ENCODE measurements at regions not wholly inside any gene's neighbourhood (a gene's known extent, or its start where the extent isn't known, plus 50 kb on each side); places are given as distances from the start of the nearest gene placed in this dataset.
"Not testable (repeated sequence)": the region's sequence is repeated elsewhere in the genome, so short reads cannot be mapped to it uniquely, and the experiment has no call there.

DNA sequence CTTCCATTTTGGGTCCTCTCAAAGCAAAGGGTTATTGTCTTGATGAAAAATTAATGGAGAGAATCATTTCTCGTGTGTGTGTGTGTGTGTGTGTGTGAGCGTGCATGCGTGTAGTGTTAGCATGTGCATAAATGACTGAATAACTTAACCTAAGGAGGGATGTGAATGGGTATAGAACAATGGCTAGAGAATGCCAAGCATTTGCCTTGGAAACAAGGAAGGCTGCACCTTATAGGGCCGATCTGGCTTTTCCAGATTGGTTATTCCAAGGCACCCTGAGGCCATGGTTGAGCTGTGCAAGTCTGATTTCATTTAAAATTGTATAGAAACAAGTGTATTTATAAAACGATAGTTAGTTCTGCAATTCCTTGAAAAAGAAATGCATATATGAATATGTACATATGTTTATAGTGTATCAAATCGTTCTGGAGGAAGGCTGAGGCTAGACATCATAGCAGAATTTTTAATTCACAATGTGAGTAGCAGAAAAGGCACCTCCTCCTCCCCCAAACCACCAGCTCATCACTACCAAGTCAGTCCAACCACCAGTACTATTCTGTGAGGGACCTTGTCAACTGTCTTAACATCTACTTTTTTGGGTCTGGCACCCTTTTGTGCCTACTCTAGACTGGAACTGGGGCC is 322.7 kb upstream of the ISX start:
- no peak for DNase-seq (ENCODE audit: low read depth)

GRCh38 chr22:34760276-34761008 is 305.5 kb upstream of the ISX start:
- no peak for DNase-seq (ENCODE audit: low read depth)

DNA sequence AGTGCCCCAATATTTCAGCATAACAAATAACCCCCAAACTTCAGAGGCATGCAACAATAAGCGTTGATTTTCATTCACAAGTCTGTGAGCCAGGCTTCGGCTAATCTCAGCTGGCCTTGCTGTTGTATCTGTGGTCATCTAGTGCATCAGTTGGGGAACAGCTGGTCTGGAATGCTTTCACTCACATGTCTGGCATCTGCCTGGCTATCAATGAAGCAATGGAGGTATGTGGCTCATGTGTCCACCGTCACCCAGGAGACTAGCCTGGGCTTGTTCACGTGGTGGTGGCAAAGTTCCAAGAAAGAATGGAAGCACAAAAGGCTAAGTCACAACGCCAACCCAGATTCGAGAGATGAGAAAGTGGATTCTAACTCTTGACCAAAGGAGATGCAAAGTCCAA is 304.8 kb upstream of the ISX start:
- DNase-seq (ENCODE audit: low read depth): no peak

- DNase-seq (ENCODE audit: low read depth): no peak
These were observed 302.5 kb upstream of the ISX start for GRCh38 chr22:34763496-34763895.

- no peak for DNase-seq (ENCODE audit: low read depth)
These were observed 300.8 kb upstream of the ISX start for GRCh38 chr22:34765115-34765514.

GRCh38 chr22:34769361-34769760 is 296.6 kb upstream of the ISX start:
- DNase-seq (ENCODE audit: low read depth): no peak

DNA sequence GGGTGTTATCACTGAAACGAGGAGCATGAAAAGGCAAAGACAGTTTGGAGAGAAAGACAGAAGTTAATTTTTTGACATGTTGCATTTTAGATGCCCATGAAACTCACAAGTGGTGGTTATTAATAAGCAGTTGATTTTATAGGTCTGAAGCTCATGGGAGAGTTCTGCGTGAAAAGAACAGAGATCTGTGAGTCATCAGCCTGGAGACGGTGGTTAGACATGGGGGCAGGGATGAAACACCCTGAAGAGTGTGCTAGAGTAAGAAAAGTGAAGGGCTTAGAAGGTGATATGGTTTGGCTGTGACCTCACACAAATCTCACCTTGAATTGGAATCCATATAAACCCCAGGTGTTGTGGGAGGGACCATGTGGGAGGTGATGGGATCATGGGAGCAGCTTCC is 289.1 kb upstream of the ISX start:
- no peak for DNase-seq (ENCODE audit: low read depth)

DNA sequence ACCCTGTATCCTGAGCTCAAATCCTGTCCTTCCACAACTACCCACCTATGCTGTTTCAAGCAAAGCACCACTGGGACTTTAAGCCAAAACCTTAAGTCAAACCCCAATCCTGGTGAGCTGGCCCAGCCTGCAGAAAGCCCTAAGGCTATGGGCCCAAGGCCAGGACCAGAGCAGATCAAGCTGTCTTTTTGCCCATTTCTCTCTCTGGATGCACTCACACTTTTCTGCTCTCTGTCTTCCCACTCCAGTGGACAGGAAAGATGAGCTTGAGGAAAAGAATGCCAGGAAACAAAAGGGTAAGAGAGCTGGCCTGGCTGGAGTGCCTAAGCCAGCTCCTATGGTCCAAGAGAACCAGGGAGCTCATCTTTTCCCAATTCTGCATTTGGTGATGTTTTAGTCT is 284.3 kb upstream of the ISX start:
- no peak for DNase-seq (ENCODE audit: low read depth)

DNA sequence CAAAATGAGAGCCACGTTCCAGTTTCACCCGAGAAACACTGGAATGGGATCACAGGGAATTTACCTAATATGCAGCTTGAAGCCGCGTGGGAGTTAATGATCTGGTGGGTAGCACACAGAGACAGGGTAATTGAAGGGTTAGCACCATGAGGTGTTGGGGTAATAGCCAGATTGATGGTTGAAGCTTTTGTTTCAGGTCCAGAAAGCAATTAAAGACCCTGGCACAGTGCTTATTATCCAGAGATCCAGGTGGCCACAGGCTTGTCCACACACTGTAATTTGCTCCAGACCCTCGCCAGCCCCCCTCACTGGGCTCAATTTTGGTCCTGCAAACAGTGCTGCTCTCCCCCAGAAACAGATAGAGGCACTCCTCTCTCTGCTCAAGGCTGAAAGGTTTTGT is 282.5 kb upstream of the ISX start:
- no peak for DNase-seq (ENCODE audit: low read depth)

DNA sequence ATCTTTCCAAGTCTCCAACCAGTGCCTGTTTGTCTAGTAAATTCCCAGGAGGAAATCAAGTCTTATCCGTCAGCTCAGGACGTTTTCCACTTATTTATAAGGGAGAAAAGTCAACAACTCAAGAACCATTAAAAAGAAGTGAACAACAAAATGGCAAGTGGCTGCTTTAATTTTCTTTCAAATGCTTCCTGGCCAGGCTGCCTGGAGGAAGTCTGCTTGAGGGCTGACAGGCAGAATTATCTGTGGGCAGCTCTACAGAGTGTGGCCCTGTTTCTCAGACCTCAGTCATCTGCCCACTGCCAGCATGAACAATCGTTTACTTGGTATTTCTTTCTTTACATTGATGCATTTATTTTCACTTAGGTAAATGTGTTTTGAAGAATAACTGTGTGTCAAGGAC is 281.9 kb upstream of the ISX start:
- DNase-seq (ENCODE audit: low read depth): no peak

- no peak for DNase-seq (ENCODE audit: low read depth)
These were observed 268.1 kb upstream of the ISX start for GRCh38 chr22:34797826-34798225.

GRCh38 chr22:34798605-34799004 is 267.4 kb upstream of the ISX start:
- no peak for DNase-seq (ENCODE audit: low read depth)

GRCh38 chr22:34800260-34800980 is 265.5 kb upstream of the ISX start:
- peak; percentile 9 for DNase-seq (ENCODE audit: low read depth)

- DNase-seq (ENCODE audit: low read depth): no peak
These were observed 264.7 kb upstream of the ISX start for GRCh38 chr22:34801221-34801620.

- DNase-seq (ENCODE audit: low read depth): no peak
These were observed 261.9 kb upstream of the ISX start for GRCh38 chr22:34804091-34804490.

GRCh38 chr22:34804604-34805003 is 261.4 kb upstream of the ISX start:
- DNase-seq (ENCODE audit: low read depth): no peak

DNA sequence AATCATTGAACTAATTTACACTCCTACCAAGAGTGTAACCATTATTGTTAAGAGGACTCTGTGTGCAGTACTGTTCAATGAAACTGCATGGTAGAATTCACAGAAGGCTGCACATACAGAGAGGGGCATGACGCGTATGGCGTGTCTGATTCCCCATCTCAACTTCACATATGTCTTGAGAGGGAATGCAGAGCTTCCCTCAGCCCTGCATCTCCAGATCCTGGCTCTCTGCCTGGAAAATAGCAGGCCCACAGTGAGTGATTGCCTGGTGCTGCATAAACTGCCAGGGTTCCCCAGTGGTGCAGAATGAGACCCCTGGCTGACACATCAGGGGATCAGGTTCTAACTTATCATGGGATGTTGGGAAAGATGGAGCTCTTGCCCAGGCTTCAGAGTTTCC is 260.2 kb upstream of the ISX start:
- no peak for DNase-seq (ENCODE audit: low read depth)

- no peak for DNase-seq (ENCODE audit: low read depth)
These were observed 257.3 kb upstream of the ISX start for GRCh38 chr22:34808618-34809017.

GRCh38 chr22:34812631-34813030 is 253.3 kb upstream of the ISX start:
- no peak for DNase-seq (ENCODE audit: low read depth)

GRCh38 chr22:34814260-34815025 is 251.5 kb upstream of the ISX start:
- DNase-seq (ENCODE audit: low read depth): no peak

DNA sequence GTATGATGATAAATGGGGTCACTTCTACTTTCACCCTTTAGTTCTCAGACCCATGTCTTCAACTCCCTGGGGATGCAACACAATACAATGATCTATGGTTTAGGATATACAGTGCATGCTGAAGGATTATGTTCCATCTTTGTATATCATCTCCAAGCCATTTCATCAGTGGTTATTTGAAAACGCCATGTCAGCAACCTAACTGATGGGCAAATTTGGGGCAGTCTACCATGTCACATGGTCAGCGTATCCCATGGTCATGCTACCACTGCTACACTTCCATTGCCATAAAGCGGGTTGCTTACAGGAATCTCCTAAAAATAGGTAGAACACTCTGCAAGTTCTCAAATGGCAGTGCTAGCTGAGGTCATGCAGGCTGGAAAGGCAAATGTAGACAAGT is 236.5 kb upstream of the ISX start:
- DNase-seq (ENCODE audit: low read depth): no peak

GRCh38 chr22:34834059-34834458 is 231.9 kb upstream of the ISX start:
- DNase-seq (ENCODE audit: low read depth): no peak

GRCh38 chr22:34834541-34834940 is 231.4 kb upstream of the ISX start:
- DNase-seq (ENCODE audit: low read depth): not testable (repeated sequence)
